SK-N-SH (cell line): ENCODE measurements at regions not wholly inside any gene's neighbourhood (a gene's known extent, or its start where the extent isn't known, plus 50 kb on each side); places are given as distances from the start of the nearest gene placed in this dataset.
"Not testable (repeated sequence)": the region's sequence is repeated elsewhere in the genome, so short reads cannot be mapped to it uniquely, and the experiment has no call there.

Source experiments
- CTCF ChIA-PET: fragments of 300-600, 350-600 bp; formaldehyde crosslinking; extraction: SDS; loops from one replicate; lab custom pipeline; 2021; lab: Yijun Ruan, JAX
- POLR2A ChIA-PET: fragments of 350-600 bp; sonication (Branson Sonifier 250); formaldehyde crosslinking; extraction: SDS; loops from one replicate; lab custom pipeline; 2020; ENCODE audit warnings: antibody characterized with exemption, inconsistent platforms; lab: Yijun Ruan, JAX
- DNase-seq: peaks from one replicate; pipeline ENCODE4 v3.0.0; 2012
- H2AFZ ChIP-seq: fragments of 200-600 bp; sonication (generic); 2 replicates; pipeline ENCODE4 v1.8.1; 2016; ENCODE audit warnings: antibody characterized with exemption, mild to moderate bottlenecking, low read depth
- H3F3A ChIP-seq: fragments of 200-600 bp; sonication (generic); replicated peaks from 2 replicates; pipeline ENCODE3; 2016; ENCODE audit warnings: antibody characterized with exemption, mild to moderate bottlenecking; ENCODE audit not compliant: insufficient read depth
- H3K27ac ChIP-seq, 2 experiments: fragments of 200-500 bp in 1 of 2; fragments of 200-600 bp in 1 of 2; sonication (Bioruptor generic) in 1 of 2; sonication (generic), shearing (Covaris generic) in 1 of 2; 2 replicates each; pipeline versions ENCODE4 v1.5.1 to v1.6.1; 2014 to 2016; ENCODE audit warnings: low read depth in 2 of 2, inconsistent platforms in 1 of 2, low read length in 1 of 2, mild to moderate bottlenecking in 1 of 2, mixed read lengths in 1 of 2
- H3K27me3 ChIP-seq: fragments of 200-600 bp; sonication (generic), shearing (Covaris generic); 2 replicates; pipeline ENCODE4 v1.6.1; 2016; ENCODE audit warnings: mixed run types; ENCODE audit not compliant: insufficient read depth
- H3K36me3 ChIP-seq, 2 experiments: fragments of 200-500 bp in 1 of 2; fragments of 200-600 bp in 1 of 2; sonication (Bioruptor generic) in 1 of 2; sonication (generic) in 1 of 2; replicated peaks in 1 of 2; 2 replicates each; pipeline versions ENCODE3 to v1.5.1; 2014 to 2016; ENCODE audit warnings: low read length in 1 of 2, mild to moderate bottlenecking in 1 of 2; ENCODE audit not compliant: insufficient read depth in 2 of 2, control insufficient read depth in 1 of 2
- H3K4me1 ChIP-seq, 2 experiments: fragments of 200-500 bp in 1 of 2; fragments of 200-600 bp in 1 of 2; sonication (Bioruptor generic) in 1 of 2; sonication (generic), shearing (Covaris generic) in 1 of 2; 2 replicates each; pipeline versions ENCODE4 v1.5.1 to v1.6.1; 2014 to 2016; ENCODE audit warnings: low read depth in 1 of 2, low read length in 1 of 2, mixed run types in 1 of 2; ENCODE audit not compliant: insufficient read depth in 2 of 2, control insufficient read depth in 1 of 2
- H3K4me2 ChIP-seq: fragments of 200-600 bp; sonication (generic), shearing (Covaris generic); 2 replicates; pipeline ENCODE4 v1.6.1; 2017; ENCODE audit warnings: mixed run types
- H3K4me3 ChIP-seq, 2 experiments: fragments of 200-500 bp in 1 of 2; fragments of 200-600 bp in 1 of 2; sonication (Bioruptor generic) in 1 of 2; sonication (generic), shearing (Covaris generic) in 1 of 2; 2 replicates each; pipeline versions ENCODE4 v1.5.1 to v1.8.1; 2014 to 2016; ENCODE audit warnings: low read depth in 2 of 2, inconsistent platforms in 1 of 2, low read length in 1 of 2, mild to moderate bottlenecking in 1 of 2, mixed read lengths in 1 of 2, moderate library complexity in 1 of 2
- H3K79me2 ChIP-seq: fragments of 200-600 bp; sonication (generic); 2 replicates; pipeline ENCODE4 v1.8.1; 2017; ENCODE audit warnings: mild to moderate bottlenecking; ENCODE audit not compliant: insufficient read depth
- H3K9ac ChIP-seq: fragments of 200-600 bp; sonication (generic); 2 replicates; pipeline ENCODE4 v1.6.1; 2017; ENCODE audit warnings: mixed run types
- H3K9me2 ChIP-seq: fragments of 200-600 bp; sonication (generic); 2 replicates; pipeline ENCODE4 v1.6.1; 2017; ENCODE audit warnings: mixed run types
- H3K9me3 ChIP-seq: fragments of 200-600 bp; sonication (generic); 2 replicates; pipeline ENCODE4 v1.6.1; 2017; ENCODE audit warnings: mixed run types, mild to moderate bottlenecking, moderate library complexity
- H4K20me1 ChIP-seq: fragments of 200-600 bp; sonication (generic); 2 replicates; pipeline ENCODE4 v1.6.1; 2017; ENCODE audit warnings: mild to moderate bottlenecking, mixed run types; ENCODE audit not compliant: insufficient read depth
- CHD2 ChIP-seq: fragments of 150-350 bp; IDR thresholded peaks from 2 replicates; pipeline ENCODE4 v1.6.1; 2018; ENCODE audit warnings: low read length; ENCODE audit not compliant: partially characterized antibody
- CTCF ChIP-seq: fragments of 200-600 bp; sonication (generic); IDR thresholded peaks from 2 replicates; pipeline ENCODE4 v1.6.1; 2017; ENCODE audit warnings: antibody characterized with exemption, mild to moderate bottlenecking, moderate library complexity
- EZH2phosphoT487 ChIP-seq: fragments of 200-600 bp; sonication (generic); IDR thresholded peaks from 2 replicates; pipeline ENCODE4 v1.6.1; 2017; ENCODE audit warnings: low read depth, mixed run types, mild to moderate bottlenecking, antibody characterized with exemption, moderate library complexity, borderline replicate concordance
- GABPA ChIP-seq: IDR thresholded peaks from 2 replicates; pipeline ENCODE4 v1.4.0; 2012; ENCODE audit warnings: low read depth, mild to moderate bottlenecking
- GATA2 ChIP-seq: sonication (generic); formaldehyde crosslinking; IDR thresholded peaks from 2 replicates; pipeline ENCODE4 v1.5.0; 2020; ENCODE audit warnings: mild to moderate bottlenecking, missing genetic modification reagents
- IRF3 ChIP-seq: fragments of 150-350 bp; IDR thresholded peaks from 2 replicates; pipeline ENCODE4 v1.6.1; 2016; ENCODE audit warnings: mild to moderate bottlenecking, low read depth, low read length
- MAX ChIP-seq: IDR thresholded peaks from 2 replicates; pipeline ENCODE4 v1.4.0; 2012; ENCODE audit warnings: low read depth
- MEF2A ChIP-seq: IDR thresholded peaks from 2 replicates; pipeline ENCODE4 v1.4.0; 2012; ENCODE audit warnings: low read depth, borderline replicate concordance
- MXI1 ChIP-seq: IDR thresholded peaks from 2 replicates; pipeline ENCODE4 v1.6.1; 2012; ENCODE audit warnings: mild to moderate bottlenecking, low read depth, low read length, improper control_type of control experiment
- NRF1 ChIP-seq: IDR thresholded peaks from 2 replicates; pipeline ENCODE4 v1.6.1; 2012; ENCODE audit warnings: low read depth, mild to moderate bottlenecking, low read length
- RAD21 ChIP-seq: IDR thresholded peaks from 2 replicates; pipeline ENCODE4 v1.6.1; 2012; ENCODE audit warnings: mild to moderate bottlenecking, low read length
- RCOR1 ChIP-seq: fragments of 150-350 bp; IDR thresholded peaks from 2 replicates; pipeline ENCODE4 v1.6.1; 2017; ENCODE audit warnings: antibody characterized with exemption, low read length
- RFX5 ChIP-seq: IDR thresholded peaks from 2 replicates; pipeline ENCODE4 v1.6.1; 2012; ENCODE audit warnings: mild to moderate bottlenecking, improper control_type of control experiment, low read length
- TAF1 ChIP-seq: IDR thresholded peaks from 2 replicates; pipeline ENCODE4 v1.6.1; 2012; ENCODE audit warnings: low read depth, mild to moderate bottlenecking, low read length, moderate library complexity, borderline replicate concordance
- TCF12 ChIP-seq: IDR thresholded peaks from 2 replicates; pipeline ENCODE4 v1.4.0; 2012
- TEAD4 ChIP-seq: IDR thresholded peaks from 2 replicates; pipeline ENCODE4 v1.4.0; 2012; ENCODE audit warnings: mild to moderate bottlenecking, borderline replicate concordance; ENCODE audit not compliant: insufficient read depth
- YY1 ChIP-seq: IDR thresholded peaks from 2 replicates; pipeline ENCODE4 v1.4.0; 2012; ENCODE audit warnings: low read depth, mild to moderate bottlenecking
- WGBS: methylation state at CpG from one replicate; pipeline ENCODE4 v1.1.6; 2017; ENCODE audit warnings: low lambda C conversion rate; 5-methylcytosine and 5-hydroxymethylcytosine counted together

GRCh38 chr20:30963591-30963990 is 293.9 kb upstream of the DEFB115 start:
- Histone ChIP-seq H3K4me1 (no peaks in the 10 kb centered on the region), H3K9me2 (no peaks in the 10 kb centered on the region), H3K9me3 (no peaks in the 10 kb centered on the region), H3K27ac (no peak overlapping the region), H2AFZ (no peak overlapping the region), H3K9ac (no peak overlapping the region), H3K4me2 (no peak overlapping the region), H3K4me3 (no peak overlapping the region), H4K20me1 (no peaks in the 10 kb centered on the region), H3K36me3 (no peaks in the 10 kb centered on the region), H3K27me3 (no peaks in the 10 kb centered on the region), H3F3A (no peaks in the 10 kb centered on the region), H3K79me2 (no peaks in the 10 kb centered on the region)
- TF ChIP-seq TCF12, result no peak
- TF ChIP-seq EZH2phosphoT487, result no peak
- no peak for TF ChIP-seq MAX
- no peak for TF ChIP-seq IRF3
- WGBS, result 18% methylated on average over 4 of the region's 4 CpGs
- DNase-seq, result no peak
- ChIA-PET POLR2A (no interaction called here), CTCF (no interaction called here)

- POLR2A ChIA-PET, H3K27me3 ChIP-seq, CTCF ChIA-PET, H3K36me3 ChIP-seq, H3F3A ChIP-seq, H3K9me2 ChIP-seq, H4K20me1 ChIP-seq, H3K4me1 ChIP-seq, DNase-seq, H3K4me3 ChIP-seq, H3K9ac ChIP-seq, H3K9me3 ChIP-seq, H2AFZ ChIP-seq, H3K79me2 ChIP-seq, H3K4me2 ChIP-seq, H3K27ac ChIP-seq: not testable (repeated sequence)
- 81% methylated on average over 4 of the region's 13 CpGs for WGBS
Observed at GRCh38 chr20:30975859-30976258, 281.6 kb upstream of the DEFB115 start.

- no peaks in the 10 kb centered on the region for H3K36me3 ChIP-seq
- POLR2A ChIA-PET, result no interaction called here
- no peak for DNase-seq
- no peak overlapping the region for H3K27ac ChIP-seq
- TF ChIP-seq RCOR1 (no peak), CHD2 (no peak), TEAD4 (no peak), MEF2A (no peak), CTCF (no peak), RAD21 (no peak), TAF1 (no peak), RFX5 (no peak), YY1 (no peak), GATA2 (CRISPR knock-in tag) (no peak), IRF3 (no peak), GABPA (no peak), NRF1 (no peak), MXI1 (no peak)
- H3K9me2 ChIP-seq, result no peaks in the 10 kb centered on the region
- H3K4me1 ChIP-seq, result no peaks in the 10 kb centered on the region
- H4K20me1 ChIP-seq, result no peaks in the 10 kb centered on the region
- no peaks in the 10 kb centered on the region for H3F3A ChIP-seq
- no peaks in the 10 kb centered on the region for H3K79me2 ChIP-seq
- no peak overlapping the region for H3K4me2 ChIP-seq
- H3K4me3 ChIP-seq, result peak overlapping the region in 1 of 2 experiments; percentile 1; a peak in 1 of 4 replicates
- H3K9me3 ChIP-seq, result no peaks in the 10 kb centered on the region
- no peak overlapping the region for H2AFZ ChIP-seq
- 23% methylated on average over 18 of the region's 18 CpGs for WGBS
- no peaks in the 10 kb centered on the region for H3K27me3 ChIP-seq
- no peak overlapping the region for H3K9ac ChIP-seq
- CTCF ChIA-PET, result no interaction called here
Observed at GRCh38 chr20:30985386-30985785, 272.1 kb upstream of the DEFB115 start.
